Nephron (organoid): ENCODE measurements at regions not wholly inside any gene's neighbourhood (a gene's known extent, or its start where the extent isn't known, plus 50 kb on each side); places are given as distances from the start of the nearest gene placed in this dataset.

Source experiments
- H3K27ac Mint-ChIP-seq, 3 experiments: 2 replicates each; pipeline ENCODE4 v1.8.0; 2020; ENCODE audit warnings: mixed read lengths in 3 of 3, mild to moderate bottlenecking in 2 of 3, moderate library complexity in 1 of 3
- H3K27me3 Mint-ChIP-seq: 2 replicates; pipeline ENCODE4 v1.8.0; 2021; ENCODE audit warnings: low read depth, mild to moderate bottlenecking, moderate library complexity, mixed read lengths
- H3K36me3 Mint-ChIP-seq: 2 replicates; pipeline ENCODE4 v1.8.0; 2020; ENCODE audit warnings: low read depth, mixed read lengths
- H3K4me1 Mint-ChIP-seq: 2 replicates; pipeline ENCODE4 v1.8.0; 2020; ENCODE audit warnings: mixed read lengths
- H3K4me3 Mint-ChIP-seq, 3 experiments: 2 replicates each; pipeline ENCODE4 v1.8.0; 2020; ENCODE audit warnings: mild to moderate bottlenecking in 3 of 3, mixed read lengths in 3 of 3, moderate library complexity in 2 of 3
- H3K9me3 Mint-ChIP-seq: 2 replicates; pipeline ENCODE4 v1.8.0; 2020; ENCODE audit warnings: mixed read lengths
- CTCF ChIP-seq, 3 experiments: fragments of 200-600 bp; sonication (generic); IDR thresholded peaks; one replicate each; pipeline ENCODE4 v1.5.0; 2021; ENCODE audit warnings: antibody characterized with exemption in 3 of 3; ENCODE audit not compliant: unreplicated experiment in 3 of 3

DNA sequence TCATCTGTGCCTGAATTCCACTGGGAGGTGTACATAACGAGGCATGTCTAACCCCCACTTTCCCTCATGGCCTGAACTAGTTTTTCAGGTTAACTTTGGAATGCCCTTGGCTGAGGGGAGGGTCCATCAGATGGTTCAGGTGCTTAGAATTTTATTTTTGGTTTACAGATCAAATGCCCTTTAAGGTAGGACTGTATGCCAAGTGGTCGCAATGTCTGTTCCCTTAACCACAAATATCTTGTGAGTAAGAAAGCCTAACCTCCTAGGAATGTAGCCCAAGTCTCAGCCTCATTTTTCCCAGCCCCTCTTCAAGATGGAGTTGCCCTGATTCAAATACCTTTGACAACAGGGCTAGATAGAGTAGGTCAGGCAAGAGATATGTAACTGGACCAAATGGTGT, 78.4 kb downstream of the RNASET2 start:
- Mint-ChIP-seq H3K27me3 (peaks cover 16% of the 10 kb centered on the region), H3K27ac (no peak overlapping the region), H3K9me3 (peaks cover 5% of the 10 kb centered on the region), H3K4me3 (no peak overlapping the region), H3K4me1 (no peaks in the 10 kb centered on the region), H3K36me3 (no peaks in the 10 kb centered on the region)
- TF ChIP-seq CTCF (IDR thresholded peaks at IDR 0.05; ENCODE audit: unreplicated experiment in 3 of 3) = no peak

DNA sequence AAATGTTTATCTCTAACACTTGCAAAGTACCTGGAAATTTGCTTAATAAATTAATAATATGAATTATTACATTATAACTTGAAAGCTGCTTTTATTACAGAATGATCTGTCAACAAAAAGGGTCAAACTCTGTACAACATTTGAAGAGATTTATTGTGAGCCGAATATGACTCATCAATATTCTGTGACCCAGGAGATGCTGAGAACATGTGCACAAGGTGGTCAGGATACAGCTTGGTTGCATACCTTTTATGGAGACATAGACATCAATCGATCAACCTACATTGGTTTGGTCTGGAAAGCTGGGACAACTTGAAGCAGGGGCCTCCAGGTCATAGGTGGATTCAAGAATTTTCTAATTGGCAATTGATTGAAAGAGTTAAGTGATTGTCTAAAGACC, 79.0 kb downstream of the RNASET2 start:
- Mint-ChIP-seq H3K9me3 (peaks cover 2% of the 10 kb centered on the region), H3K27ac (no peak overlapping the region), H3K4me1 (no peaks in the 10 kb centered on the region), H3K36me3 (no peaks in the 10 kb centered on the region), H3K27me3 (peaks cover 16% of the 10 kb centered on the region), H3K4me3 (no peak overlapping the region)
- TF ChIP-seq CTCF (IDR thresholded peaks at IDR 0.05; ENCODE audit: unreplicated experiment in 3 of 3) = no peak

- peaks cover 13% of the 10 kb centered on the region for H3K27me3 Mint-ChIP-seq
Observed at GRCh38 chr6:166872531-166873009, 83.8 kb downstream of the RNASET2 start.

GRCh38 chr6:166870602-166871208, 85.6 kb downstream of the RNASET2 start:
- Mint-ChIP-seq H3K9me3 (no peaks in the 10 kb centered on the region), H3K4me1 (no peaks in the 10 kb centered on the region), H3K4me3 (no peak overlapping the region), H3K27ac (no peak overlapping the region), H3K36me3 (no peaks in the 10 kb centered on the region), H3K27me3 (peaks cover 8% of the 10 kb centered on the region)
- TF ChIP-seq CTCF (IDR thresholded peaks at IDR 0.05; ENCODE audit: unreplicated experiment in 3 of 3) = no peak

More at GRCh38 chr6:166872531-166873009, 83.8 kb downstream of the RNASET2 start:
- H3K4me1 Mint-ChIP-seq = no peaks in the 10 kb centered on the region
- H3K36me3 Mint-ChIP-seq = no peaks in the 10 kb centered on the region
- no peak overlapping the region for H3K4me3 Mint-ChIP-seq
- H3K9me3 Mint-ChIP-seq = no peaks in the 10 kb centered on the region
- H3K27ac Mint-ChIP-seq = no peak overlapping the region
- no peak for TF ChIP-seq CTCF (IDR thresholded peaks at IDR 0.05; ENCODE audit: unreplicated experiment in 3 of 3)

DNA sequence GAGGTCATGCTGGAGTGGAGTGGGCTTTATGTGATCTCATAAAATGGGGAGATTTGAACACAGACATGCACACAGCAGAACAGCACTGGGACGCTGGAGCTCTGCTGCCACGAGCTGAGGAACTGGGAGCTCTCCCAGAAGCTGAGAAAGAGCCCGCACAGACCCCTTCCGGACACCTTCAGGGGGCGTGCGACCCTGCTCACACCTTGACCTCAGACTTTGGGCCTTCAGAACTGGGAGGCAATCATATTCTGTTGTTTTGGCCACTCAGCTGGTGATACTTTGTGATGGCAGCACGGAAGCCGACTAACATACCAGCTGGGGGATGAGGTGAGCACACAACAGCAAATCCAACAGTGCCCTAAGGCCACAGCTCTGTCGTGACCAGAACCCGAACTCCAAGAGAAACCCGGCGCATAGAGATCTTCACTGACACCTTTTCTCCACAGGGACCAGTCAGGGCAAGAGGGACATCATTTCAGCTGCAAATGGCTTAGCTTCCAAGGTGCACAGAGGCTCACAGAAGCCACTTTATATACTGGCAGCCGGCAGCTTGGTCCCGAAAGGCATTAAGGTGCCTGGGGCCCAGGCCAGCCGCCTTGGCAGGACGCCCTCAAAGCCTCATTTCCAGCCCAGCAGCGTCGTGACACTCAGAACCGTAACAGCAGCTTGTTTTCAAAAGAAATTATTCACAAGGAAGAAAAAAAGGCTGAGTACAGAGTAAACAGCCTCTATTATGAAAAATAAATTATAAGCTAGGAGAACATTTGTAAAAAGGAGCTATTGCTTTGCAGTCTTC, 89.3 kb downstream of the RNASET2 start:
- no peak for TF ChIP-seq CTCF (IDR thresholded peaks at IDR 0.05; ENCODE audit: unreplicated experiment in 3 of 3)
- H3K27me3 Mint-ChIP-seq = peaks cover 22% of the 10 kb centered on the region
- no peaks in the 10 kb centered on the region for H3K36me3 Mint-ChIP-seq
- no peaks in the 10 kb centered on the region for H3K9me3 Mint-ChIP-seq
- no peak overlapping the region for H3K27ac Mint-ChIP-seq
- H3K4me1 Mint-ChIP-seq = peaks cover 1% of the 10 kb centered on the region
- no peak overlapping the region for H3K4me3 Mint-ChIP-seq
